ENCODE measurements at regions not wholly inside any gene's neighbourhood (a gene's known extent, or its start where the extent isn't known, plus 50 kb on each side); places are given as distances from the start of the nearest gene placed in this dataset.

GRCh38 chr9:29060041-29060440 lies 1486.8 kb upstream of the C9orf72 start:
- TF ChIP-seq, protein P1, sequence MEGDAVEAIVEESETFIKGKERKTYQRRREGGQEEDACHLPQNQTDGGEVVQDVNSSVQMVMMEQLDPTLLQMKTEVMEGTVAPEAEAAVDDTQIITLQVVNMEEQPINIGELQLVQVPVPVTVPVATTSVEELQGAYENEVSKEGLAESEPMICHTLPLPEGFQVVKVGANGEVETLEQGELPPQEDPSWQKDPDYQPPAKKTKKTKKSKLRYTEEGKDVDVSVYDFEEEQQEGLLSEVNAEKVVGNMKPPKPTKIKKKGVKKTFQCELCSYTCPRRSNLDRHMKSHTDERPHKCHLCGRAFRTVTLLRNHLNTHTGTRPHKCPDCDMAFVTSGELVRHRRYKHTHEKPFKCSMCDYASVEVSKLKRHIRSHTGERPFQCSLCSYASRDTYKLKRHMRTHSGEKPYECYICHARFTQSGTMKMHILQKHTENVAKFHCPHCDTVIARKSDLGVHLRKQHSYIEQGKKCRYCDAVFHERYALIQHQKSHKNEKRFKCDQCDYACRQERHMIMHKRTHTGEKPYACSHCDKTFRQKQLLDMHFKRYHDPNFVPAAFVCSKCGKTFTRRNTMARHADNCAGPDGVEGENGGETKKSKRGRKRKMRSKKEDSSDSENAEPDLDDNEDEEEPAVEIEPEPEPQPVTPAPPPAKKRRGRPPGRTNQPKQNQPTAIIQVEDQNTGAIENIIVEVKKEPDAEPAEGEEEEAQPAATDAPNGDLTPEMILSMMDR (IDR thresholded peaks at IDR 0.05; ENCODE audit: partially characterized antibody, unreplicated experiment), result no peak
- Mint-ChIP-seq H3K27ac (ENCODE audit: unreplicated experiment) (no peak overlapping the region), H3K9me3 (ENCODE audit: unreplicated experiment) (no peaks in the 10 kb centered on the region), H3K36me3 (ENCODE audit: unreplicated experiment) (no peaks in the 10 kb centered on the region), H3K4me1 (ENCODE audit: low read depth, unreplicated experiment) (no peaks in the 10 kb centered on the region), H3K4me3 (ENCODE audit: unreplicated experiment) (no peak overlapping the region), H3K27me3 (ENCODE audit: unreplicated experiment) (no peaks in the 10 kb centered on the region)
- no peak for DNase-seq

DNA sequence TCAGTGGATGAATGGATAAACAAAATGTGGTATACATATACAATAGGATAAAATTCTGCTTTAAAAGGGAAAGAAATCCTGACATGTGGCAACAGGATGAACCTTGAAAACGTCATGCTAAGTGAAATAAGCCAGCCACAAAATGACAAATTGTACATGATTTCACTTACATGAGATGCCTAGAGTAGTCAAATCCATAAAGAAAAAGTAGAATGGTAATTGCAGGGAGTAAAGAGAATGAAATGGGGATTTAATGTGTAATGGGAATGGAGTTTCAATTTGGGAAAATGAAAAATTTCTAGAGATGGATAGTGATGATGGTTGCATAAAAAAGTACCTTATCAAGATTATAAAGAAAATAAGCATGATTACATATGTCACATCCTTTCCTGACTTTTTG lies 1489.2 kb upstream of the C9orf72 start:
- Mint-ChIP-seq H3K4me1 (ENCODE audit: low read depth, unreplicated experiment) (no peaks in the 10 kb centered on the region), H3K9me3 (ENCODE audit: unreplicated experiment) (no peaks in the 10 kb centered on the region), H3K27me3 (ENCODE audit: unreplicated experiment) (no peaks in the 10 kb centered on the region), H3K36me3 (ENCODE audit: unreplicated experiment) (no peaks in the 10 kb centered on the region), H3K27ac (ENCODE audit: unreplicated experiment) (no peak overlapping the region), H3K4me3 (ENCODE audit: unreplicated experiment) (no peak overlapping the region)
- DNase-seq, result no peak
- TF ChIP-seq, protein P1 (IDR thresholded peaks at IDR 0.05; ENCODE audit: partially characterized antibody, unreplicated experiment), result no peak

DNA sequence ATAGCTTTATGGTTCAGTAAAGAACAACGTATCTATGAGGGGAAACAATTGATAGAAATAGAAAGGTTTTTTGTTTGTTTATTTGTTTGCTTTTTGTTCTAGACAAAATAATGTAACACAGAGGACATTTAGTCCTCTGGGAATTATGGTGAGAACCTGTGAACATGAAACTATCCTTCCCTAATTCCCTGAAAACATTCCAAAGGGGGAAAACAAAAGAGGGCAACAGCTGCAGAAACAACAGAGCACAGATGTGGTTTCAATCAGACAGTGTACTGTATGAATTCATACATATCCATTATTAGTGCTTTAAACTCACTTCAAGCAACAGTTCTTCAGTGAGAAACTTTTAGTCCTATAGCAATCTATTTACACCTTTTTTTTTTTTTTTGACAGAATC lies 1489.8 kb upstream of the C9orf72 start:
- Mint-ChIP-seq H3K9me3 (ENCODE audit: unreplicated experiment) (no peaks in the 10 kb centered on the region), H3K4me1 (ENCODE audit: low read depth, unreplicated experiment) (no peaks in the 10 kb centered on the region), H3K4me3 (ENCODE audit: unreplicated experiment) (no peak overlapping the region), H3K27ac (ENCODE audit: unreplicated experiment) (no peak overlapping the region), H3K27me3 (ENCODE audit: unreplicated experiment) (no peaks in the 10 kb centered on the region), H3K36me3 (ENCODE audit: unreplicated experiment) (no peaks in the 10 kb centered on the region)
- DNase-seq, result no peak
- TF ChIP-seq, protein P1 (IDR thresholded peaks at IDR 0.05; ENCODE audit: partially characterized antibody, unreplicated experiment), result no peak

DNA sequence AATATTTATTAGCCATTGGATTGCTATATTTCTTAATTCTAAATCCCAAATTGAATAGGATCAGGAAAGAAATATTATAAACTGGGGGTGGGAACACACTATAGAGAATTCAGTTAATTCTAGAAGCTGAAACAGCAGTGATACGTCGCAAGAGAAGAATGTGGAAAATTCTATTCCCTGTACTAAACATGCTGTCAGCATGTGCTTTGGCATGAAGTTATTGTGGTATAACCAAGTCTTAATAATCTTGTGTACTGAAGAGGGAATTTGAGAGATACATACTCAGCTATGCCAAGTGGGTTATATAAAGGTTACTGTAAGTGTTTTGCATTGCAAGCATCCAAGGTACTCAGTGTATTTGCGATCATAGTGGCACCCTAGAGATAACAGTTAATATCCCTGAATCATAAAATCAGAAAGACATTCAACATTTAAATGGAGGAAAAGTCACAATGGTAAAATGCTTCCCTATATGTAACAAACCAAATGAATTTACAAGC lies 1492.9 kb upstream of the C9orf72 start:
- TF ChIP-seq, protein P1 (IDR thresholded peaks at IDR 0.05; ENCODE audit: partially characterized antibody, unreplicated experiment), result no peak
- DNase-seq, result no peak
- Mint-ChIP-seq H3K4me1 (ENCODE audit: low read depth, unreplicated experiment) (no peaks in the 10 kb centered on the region), H3K36me3 (ENCODE audit: unreplicated experiment) (no peaks in the 10 kb centered on the region), H3K27ac (ENCODE audit: unreplicated experiment) (no peak overlapping the region), H3K9me3 (ENCODE audit: unreplicated experiment) (no peaks in the 10 kb centered on the region), H3K27me3 (ENCODE audit: unreplicated experiment) (no peaks in the 10 kb centered on the region), H3K4me3 (ENCODE audit: unreplicated experiment) (no peak overlapping the region)

GRCh38 chr9:29068461-29068860 lies 1495.2 kb upstream of the C9orf72 start:
- Mint-ChIP-seq H3K9me3 (ENCODE audit: unreplicated experiment) (no peaks in the 10 kb centered on the region), H3K27me3 (ENCODE audit: unreplicated experiment) (no peaks in the 10 kb centered on the region), H3K4me3 (ENCODE audit: unreplicated experiment) (no peak overlapping the region)

More at GRCh38 chr9:29068461-29068860, 1495.2 kb upstream of the C9orf72 start:
- TF ChIP-seq, protein P1 (IDR thresholded peaks at IDR 0.05; ENCODE audit: partially characterized antibody, unreplicated experiment), result no peak
- DNase-seq, result no peak
- H3K36me3 Mint-ChIP-seq (ENCODE audit: unreplicated experiment), result no peaks in the 10 kb centered on the region
- no peak overlapping the region for H3K27ac Mint-ChIP-seq (ENCODE audit: unreplicated experiment)
- H3K4me1 Mint-ChIP-seq (ENCODE audit: low read depth, unreplicated experiment), result no peaks in the 10 kb centered on the region
